Anterior cingulate cortex (tissue), 58 donors: ENCODE measurements at regions not wholly inside any gene's neighbourhood (a gene's known extent, or its start where the extent isn't known, plus 50 kb on each side); places are given as distances from the start of the nearest gene placed in this dataset.

Experiments used
- DNase-seq, 58 donors: peaks; one replicate each; lab custom pipeline; 2025; lab: John Stamatoyannopoulos, UW

DNA sequence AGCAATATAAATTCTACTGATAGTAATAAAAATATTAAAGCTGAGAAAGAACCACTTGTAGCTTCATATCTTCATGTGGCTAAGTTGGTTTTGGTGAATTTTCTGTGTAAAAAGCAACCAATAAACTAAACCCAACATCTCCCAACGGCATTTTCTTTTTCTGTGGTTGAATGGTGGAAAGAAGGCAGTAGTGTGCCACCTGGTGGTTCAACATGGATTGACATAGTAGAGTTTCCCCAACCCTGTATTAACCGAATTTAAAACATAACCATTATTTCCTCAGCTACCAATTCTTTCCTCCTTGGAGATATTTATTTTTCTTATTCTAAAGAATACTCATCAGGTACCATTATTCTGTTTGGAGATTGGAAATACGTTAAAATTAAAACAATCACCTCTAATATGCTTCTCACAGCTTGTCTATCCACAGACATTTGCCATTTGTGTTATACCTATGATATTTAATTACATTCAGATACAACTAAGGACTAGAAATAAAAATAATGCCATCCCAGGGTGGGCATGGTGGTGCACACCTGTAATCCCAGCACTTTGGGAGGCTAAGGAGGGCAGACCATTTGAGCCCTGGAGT lies 117.1 kb upstream of the EEF1E1 start:
- peak in 13 of 58 donors; percentile 1 to 44 (median 8) for DNase-seq

DNA sequence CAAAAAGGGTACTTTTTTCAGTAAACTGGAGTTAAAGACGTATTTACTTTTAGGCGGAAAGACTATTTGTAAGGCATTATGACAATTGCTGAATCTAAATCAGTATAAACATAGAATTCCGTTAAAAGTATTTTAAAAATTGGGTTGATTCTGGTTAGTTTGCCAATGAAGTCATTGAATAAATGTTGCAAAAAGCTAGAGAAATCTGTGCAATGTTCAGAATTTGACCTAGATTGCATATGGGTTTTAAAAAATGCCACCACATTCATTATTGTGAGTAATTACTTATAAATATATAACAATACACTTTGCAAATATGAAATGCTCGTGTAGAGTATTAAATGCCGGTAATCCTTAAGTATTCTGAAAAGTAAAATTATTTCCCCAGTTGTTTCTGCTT lies 116.5 kb upstream of the EEF1E1 start:
- DNase-seq: no peak

DNA sequence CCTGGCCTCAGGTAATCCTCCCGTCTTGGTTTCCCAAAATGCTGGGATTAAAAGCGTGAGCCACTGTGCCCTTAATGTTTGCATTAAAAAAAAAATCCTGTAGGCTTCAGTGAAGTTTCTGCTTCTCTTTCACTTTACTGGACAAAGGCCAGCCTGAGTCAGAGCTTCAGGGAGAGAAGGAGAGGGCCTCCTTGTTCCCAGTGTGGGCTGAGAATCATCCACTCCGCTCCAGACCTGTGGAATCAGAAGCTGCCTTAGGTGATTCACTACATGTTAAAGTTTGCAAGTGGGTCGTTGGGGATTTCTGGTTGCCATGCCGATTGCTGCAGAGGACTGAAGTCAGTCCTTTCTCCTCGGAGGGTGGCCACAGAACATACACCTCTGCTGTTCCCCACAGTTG lies 113.3 kb upstream of the EEF1E1 start:
- no peak for DNase-seq

DNA sequence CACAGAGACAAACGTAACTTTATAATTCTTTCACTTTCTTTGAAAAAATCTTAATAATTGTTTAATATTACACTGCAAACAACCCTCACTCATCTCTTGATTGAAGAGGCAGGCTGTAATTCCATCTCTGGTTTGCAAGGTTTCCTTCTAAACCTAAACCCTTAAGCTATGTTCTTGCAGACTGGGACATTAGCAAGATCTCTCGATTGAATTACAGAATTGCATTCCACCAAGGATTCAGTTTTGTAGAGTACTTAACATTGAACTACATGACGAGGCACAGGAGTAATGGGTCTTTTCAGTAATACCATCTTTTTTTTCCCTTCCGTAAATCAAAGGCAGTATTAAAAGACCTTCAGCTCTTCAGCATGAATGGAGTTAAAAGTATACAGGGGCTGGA lies 111.6 kb upstream of the EEF1E1 start:
- DNase-seq: no peak

DNA sequence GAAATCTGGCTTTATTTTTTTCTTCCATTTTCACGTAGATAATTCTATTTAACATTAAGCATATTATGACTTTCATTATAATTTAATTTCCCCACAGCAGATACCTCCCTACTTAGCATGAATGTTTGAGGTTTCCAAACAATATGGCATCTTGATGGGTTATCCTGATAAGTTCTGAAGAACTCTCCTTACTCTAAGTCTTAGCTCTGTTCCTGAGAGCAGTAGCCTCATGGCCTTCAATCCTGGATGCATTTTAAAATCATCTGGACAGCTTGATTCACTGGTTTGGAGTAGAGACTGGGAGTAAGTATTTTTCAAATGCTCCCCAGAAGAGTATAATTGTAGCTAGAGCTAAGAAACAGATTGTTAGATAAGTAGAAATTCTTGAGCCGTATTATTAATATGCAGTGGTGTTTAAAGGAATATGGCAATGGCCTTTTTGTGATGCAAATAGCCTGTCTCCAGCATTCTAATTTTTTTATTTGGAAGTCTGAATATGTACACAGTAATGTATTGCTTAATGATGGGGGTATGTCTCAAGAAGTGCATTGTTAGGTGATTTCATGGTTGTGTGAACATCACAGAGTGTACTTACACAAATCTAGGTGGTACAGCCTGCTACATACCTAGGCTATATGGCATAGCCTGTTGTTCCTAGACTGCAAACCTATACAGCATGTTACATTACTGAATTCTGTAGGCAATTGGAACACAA lies 110.5 kb upstream of the EEF1E1 start:
- DNase-seq: no peak

DNA sequence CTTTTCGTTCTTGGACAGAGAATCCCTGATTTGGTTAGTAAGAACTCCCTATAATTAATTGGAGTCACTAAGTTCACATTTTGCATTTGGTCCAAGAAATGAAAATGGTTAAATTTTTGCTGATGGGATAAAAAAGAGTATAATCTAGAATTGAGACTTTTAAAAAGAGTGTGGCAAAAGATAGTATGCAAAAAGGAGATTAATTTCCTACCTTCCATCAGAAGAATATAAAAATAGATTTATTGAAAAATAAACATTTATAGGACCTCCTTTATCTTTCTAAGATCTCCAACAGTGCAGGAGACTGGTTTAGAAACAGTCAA lies 105.5 kb upstream of the EEF1E1 start:
- no peak for DNase-seq

DNA sequence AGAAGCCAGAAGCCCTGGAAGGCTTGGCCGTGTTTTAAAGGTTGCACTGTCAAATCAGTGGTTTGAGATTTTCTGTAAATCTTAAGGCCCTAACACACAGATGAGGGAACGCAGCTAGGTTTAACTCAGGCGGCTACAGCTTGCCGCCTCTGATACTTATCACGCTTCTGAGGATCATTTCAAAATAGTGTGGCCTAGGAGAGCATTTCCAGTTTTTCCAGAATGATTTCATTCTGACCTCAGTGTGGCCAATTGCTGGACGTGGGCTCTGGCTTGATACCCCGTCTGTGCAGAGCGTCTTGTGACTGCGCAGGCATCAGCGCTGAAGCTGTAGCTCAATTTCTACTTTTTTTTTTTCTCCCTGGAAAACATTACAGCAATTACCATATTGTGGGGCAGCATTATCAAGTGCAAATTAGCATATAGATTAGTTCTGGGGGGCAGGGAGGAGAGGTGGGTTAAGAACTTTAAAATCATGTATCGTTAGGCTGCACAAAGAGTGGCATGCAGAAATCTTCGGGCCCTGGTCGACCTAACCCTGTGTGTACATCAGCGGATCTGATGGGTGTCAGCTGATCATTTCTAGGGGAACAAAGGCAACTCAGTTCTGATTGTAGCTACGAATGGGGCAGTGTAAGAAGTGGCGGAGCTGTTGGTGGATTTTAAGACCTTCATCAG lies 105.0 kb upstream of the EEF1E1 start:
- no peak for DNase-seq

DNA sequence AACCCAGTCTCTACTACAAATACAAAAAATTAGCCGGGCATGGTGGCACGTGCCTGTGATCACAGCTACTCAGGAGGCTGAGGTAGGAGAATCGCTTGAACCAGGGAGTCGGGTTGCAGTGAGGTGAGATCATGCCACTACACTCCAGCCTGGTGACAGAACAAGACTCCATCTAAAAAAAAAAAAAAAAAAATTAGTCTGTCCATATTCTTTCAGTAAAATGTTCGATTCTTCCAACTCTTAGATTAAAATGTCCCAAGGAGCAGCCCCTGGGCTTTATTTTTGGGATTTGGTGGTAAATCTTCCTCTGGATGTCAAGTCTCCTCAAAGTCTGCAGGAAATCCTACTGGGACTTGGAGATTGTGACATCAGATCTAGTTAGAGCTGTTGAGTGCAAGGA lies 101.0 kb upstream of the EEF1E1 start:
- DNase-seq: no peak

DNA sequence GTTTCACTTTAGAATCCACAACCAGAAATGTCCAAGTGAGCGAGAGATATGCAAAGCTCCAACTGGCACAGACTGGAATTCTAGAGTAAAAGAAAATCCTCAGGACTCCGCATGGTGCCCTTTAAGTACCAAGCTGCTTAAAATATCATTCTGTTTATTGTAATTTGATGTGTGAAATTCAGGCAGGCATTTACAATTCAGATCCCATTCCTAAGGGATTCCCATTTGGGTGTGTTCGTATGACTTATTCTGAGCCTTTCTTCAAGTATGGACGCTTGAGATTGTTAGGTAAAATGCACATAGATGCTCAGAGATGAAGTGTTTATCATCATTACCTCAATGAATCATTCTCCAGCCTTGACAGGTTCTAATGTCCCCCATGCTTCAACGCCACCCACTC lies 99.3 kb upstream of the EEF1E1 start:
- DNase-seq: no peak

DNA sequence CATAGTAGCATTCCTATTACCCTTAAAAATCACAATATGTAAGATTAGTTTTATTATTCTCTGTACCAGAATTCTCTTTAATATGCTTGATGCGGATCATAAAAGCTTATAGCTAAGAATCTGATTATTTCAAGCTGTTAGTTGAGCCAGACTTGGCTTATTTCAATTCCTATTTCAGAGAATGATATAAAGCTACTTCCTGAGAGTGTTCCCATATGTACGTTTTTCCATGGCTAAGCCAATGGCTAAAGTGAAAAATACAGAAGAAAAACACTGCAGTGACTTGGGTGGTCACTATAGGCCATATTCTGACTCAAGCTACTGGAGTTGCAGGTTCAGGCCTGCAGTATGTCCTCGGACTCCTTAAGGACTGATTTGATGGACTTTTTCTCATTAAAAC lies 97.9 kb upstream of the EEF1E1 start:
- DNase-seq: no peak

DNA sequence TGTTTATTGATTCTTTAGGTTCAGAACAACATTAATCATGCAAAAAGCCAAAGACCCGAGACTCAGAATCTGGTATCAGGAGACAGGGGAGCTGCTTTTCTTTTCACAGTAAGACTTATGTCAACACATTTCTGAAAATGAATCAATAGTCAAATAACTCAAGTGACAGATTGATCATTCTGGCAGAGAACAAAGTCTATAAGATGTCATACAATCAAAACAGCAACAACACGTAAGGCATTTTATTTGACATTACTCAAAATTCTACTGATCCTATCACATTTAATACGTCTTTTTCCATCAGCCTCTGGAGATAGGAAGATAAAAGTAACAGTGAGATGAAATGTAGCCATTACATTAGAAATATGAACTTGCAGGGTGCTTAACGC lies 93.4 kb upstream of the EEF1E1 start:
- DNase-seq: no peak

DNA sequence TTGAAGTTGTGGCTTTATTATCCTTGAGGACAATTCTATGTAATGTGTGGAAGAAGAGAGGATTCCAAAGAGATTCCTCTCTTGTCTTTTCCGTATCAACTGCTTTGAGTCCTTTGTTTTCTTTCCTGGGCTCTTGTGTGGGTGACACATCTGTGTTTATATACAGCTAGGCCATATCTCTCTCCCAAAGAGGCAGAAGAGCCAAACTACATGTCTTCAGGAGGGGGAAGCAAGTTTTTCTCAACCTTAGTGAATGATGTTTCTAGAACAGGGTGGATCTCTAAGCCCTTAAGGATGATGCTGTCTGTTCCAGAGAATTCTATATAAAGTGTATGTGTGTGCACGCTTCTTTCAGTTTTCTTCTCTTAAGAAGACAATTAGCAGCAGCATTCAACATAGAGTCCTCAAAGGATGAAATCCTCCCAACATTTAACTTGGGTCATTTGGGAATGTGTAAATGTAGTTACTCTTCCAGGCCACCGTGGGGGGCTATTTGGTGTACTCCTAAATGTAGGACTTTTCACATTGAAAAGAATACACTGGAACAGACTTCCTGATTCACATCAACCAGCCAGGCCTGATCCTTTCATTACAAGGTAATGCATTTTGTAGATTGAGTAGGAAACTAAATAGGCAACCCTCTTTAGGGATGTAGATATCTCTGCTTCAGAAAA lies 92.8 kb upstream of the EEF1E1 start:
- DNase-seq: no peak

DNA sequence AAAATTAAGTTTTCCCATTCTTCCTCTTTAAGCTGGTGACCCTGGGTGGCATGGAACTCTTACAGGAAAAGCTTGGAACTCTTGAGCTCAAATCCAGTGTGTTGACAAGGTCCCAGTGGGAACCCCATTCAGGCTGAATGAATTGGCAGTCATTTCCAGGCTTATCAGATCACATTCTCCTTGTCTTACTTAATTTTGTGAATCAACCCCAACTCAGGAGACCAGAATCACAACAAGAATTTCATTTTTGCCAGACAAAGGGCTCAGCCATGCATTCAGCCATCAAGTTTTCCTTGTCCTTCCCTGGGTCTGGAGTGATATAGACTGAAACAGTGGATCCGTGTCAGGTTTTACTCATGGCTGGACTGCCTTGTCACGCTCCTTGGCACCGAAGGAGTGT lies 92.1 kb upstream of the EEF1E1 start:
- DNase-seq: no peak

DNA sequence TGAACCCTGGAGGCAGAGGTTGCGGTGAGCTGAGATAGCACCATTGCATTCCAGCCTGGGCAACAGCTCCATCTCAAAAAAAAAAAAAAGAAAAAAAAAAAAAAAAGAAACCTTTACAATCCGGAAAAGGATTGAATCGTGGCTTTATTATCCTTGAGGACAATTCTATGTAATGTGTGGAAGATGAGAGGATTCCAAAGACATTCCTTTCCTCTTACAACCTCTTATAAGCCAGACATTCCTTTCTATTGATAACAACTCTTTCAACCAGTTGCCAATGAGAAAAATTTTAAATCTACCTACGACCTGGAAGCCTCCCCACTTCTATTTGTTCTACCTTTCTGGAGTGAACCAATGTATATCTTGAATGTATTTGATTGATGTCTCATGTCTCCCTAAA lies 91.2 kb upstream of the EEF1E1 start:
- DNase-seq: no peak

DNA sequence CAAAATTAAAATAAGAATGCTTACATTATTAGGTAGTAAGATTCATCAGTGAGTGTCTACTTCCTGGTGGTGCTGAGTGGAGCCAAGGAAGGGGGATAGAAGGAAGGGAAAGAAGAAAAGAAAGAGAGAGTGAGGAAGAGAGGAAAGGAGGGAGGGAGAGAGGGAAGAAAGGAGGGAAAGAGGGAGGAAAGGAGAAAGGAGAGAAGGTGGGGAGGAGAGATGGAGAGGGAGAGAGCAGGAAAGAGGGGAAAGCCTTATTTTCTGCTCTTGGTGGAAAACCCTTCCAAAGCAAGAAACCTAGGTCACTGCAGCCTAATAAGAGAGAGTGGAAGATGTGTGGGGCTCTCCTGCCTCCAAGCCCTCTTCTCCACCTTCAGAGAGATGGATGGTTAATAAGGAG lies 90.2 kb upstream of the EEF1E1 start:
- no peak for DNase-seq

DNA sequence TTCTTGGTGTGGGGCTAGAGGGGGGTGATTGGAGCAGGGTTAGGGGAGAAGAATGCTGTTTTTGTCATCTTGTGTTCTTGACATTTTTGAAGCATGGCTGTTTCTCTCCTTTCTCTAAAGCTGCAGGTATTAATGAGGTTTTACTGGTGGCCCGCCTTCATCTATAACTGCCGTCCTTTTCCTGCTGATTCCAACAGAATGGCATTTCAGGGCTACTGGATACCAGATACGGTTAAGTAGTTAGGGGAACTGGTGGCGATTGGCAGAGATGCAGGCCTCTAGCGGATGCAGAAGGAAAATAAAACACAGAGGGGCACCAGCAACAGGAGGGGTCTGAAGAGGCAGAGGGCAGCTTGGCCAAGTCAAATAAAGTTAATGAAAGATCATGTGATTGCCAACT lies 89.7 kb upstream of the EEF1E1 start:
- DNase-seq: no peak

DNA sequence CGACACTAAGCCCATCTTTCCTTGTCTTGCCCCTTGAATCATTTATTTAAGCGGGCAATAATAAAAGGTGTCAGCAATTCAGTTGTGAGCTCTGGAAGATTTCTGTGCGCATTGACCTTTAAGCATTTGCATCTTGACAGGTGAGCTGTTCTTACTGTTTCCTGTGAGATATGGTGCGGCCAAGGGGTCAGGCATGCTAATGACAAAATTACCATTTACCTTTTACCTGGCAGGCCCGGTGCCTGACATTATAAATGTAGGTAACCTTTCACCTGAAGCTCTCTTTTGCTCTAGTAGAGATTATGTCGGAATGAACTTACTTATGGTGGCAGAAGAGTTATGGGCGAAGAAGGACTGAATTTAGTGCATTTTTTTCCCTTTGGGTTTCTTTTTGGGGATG lies 89.3 kb upstream of the EEF1E1 start:
- DNase-seq: no peak

DNA sequence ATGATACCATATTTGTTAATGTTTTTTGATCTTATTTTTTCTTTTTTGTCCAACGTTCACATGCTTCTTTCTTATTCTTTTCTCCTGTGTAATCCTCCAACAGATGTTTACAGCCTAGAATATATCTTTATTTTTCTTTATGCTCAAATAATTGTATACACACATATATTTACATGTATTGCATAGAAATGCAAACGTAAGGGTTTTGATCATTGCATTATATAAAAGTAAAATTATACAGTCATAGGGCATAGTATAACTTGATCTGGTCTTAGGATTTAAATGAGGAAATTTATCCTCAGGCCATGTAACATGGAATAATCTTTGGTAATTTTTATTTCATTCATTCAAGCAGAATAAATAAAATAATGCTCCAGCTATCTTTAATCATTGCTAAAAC lies 84.9 kb upstream of the EEF1E1 start:
- DNase-seq: no peak

DNA sequence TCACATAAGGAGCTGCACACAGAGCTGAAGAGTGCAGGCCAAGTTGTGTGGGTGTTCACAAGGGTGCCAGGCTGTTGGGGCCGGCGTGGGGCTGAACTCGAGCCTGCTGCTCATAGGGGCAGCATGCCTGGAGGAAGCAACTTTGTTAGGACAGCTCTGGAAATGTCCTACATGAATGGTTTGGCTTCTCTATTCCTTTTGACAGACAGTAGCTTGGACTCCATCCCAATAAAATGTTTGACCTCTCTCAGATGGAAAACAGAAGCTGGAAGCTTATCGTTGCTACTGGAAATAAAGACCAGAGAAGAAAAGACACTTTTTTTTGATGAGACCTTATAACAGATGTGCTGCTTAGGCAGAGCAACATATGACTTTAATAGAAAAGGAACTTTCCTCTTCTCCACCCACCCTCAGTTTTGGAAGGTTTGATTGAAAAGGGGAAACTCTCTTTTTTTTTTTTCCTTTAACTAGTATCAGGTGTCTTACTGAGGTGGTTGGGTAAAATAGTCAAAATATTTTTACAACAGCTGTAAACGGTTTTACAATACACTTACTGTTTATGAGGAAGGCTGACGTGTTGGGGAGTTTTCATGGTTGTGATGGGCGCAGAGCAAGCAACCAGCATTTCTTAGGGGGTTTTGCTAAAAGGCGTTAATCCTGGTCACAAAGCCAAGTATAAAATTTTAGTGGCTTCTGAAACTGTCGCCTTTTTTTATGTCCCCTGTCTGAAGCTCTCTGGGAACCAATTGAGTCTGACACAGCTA lies 80.7 kb upstream of the EEF1E1 start:
- DNase-seq: no peak

DNA sequence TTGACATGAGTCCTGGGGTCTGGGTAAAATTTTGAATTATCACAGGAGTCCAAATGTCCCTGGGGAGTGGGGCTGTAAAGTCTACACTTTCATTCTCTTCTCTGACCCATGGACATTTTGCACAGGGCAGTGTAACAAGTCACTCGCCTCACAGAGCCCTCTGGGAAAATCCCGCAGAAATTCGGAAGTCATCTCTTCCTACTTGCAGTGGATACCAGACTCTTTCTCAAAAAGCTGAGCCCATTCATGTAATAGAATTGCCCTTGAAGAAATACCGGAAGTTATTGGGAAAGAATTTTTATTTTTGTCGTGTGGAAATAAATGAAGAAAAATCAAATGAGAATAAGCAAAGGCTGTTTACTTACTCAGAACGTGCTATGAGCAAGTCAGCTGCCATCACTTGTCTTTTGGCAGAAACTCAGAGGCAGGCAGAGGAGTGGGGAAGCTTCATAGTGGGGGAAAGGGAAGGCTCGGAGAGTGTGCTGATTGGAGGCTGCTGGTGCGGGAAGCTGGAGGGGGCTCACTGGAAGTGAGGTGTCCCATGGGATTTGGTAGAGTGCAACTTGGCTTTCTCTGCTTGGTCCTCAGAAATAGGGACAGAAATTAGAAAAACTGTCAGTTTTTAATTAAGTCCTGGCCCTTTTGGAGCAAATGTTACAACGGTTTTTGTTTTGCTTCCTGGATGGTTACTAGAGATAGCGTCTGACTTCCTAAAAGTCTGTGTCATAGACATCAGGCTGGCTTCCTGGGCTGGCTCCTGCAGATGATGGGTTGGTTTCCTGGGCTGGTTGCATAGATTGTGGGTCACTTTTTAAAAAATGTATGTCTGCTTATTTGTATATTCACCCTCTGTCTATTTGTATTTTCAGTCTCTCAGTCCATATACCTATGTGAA lies 79.8 kb upstream of the EEF1E1 start:
- no peak for DNase-seq
